ENCODE measurements at regions not wholly inside any gene's neighbourhood (a gene's known extent, or its start where the extent isn't known, plus 50 kb on each side); places are given as distances from the start of the nearest gene placed in this dataset.

- H3K4me3 ChIP-seq, result no peak overlapping the region
- H3K27me3 ChIP-seq, result no peaks in the 10 kb centered on the region
- H3K27ac ChIP-seq, result no peak overlapping the region
- intact Hi-C loops (cut with DNase I), result no loop called here
- no peaks in the 10 kb centered on the region for H3K4me1 ChIP-seq (replicated peaks in 1 of 2)
- H3K9me3 ChIP-seq (replicated peaks in 1 of 3), result no peaks in the 10 kb centered on the region
- no peak for TF ChIP-seq CTCF (IDR thresholded peaks at IDR 0.05)
- WGBS, 4 donors, result 70 to 82% (median 77%) methylated on average over 11 of the region's 11 CpGs
- no peaks in the 10 kb centered on the region for H3K36me3 ChIP-seq (replicated peaks in 1 of 2)
- no peak for DNase-seq
Observed at GRCh38 chr5:167992868-167993267, 298.6 kb upstream of the WWC1 start.

GRCh38 chr5:167993771-167994170 is 297.7 kb upstream of the WWC1 start:
- TF ChIP-seq CTCF (IDR thresholded peaks at IDR 0.05) (no peak), POLR2A (IDR thresholded peaks at IDR 0.05) (no peak)
- 61 to 83% (median 67%) methylated on average over 3 of the region's 3 CpGs; no CpG with 5 or more reads in 1 of the 4 donors for WGBS, 4 donors

GRCh38 chr5:167995844-167996425 is 295.5 kb upstream of the WWC1 start:
- Histone ChIP-seq H3K27ac (no peak overlapping the region), H3K27me3 (no peaks in the 10 kb centered on the region), H3K36me3 (replicated peaks in 1 of 2) (no peaks in the 10 kb centered on the region), H3K4me1 (replicated peaks in 1 of 2) (no peaks in the 10 kb centered on the region), H3K9me3 (replicated peaks in 1 of 3) (no peaks in the 10 kb centered on the region), H3K4me3 (no peak overlapping the region)
- 69 to 81% (median 76%) methylated on average over 9 to 11 of the region's 11 CpGs for WGBS, 4 donors
- no peak for TF ChIP-seq POLR2A (IDR thresholded peaks at IDR 0.05)
- no peak for TF ChIP-seq CTCF (IDR thresholded peaks at IDR 0.05)
- intact Hi-C loops (cut with DNase I), result no loop called here
- DNase-seq, result no peak

More at GRCh38 chr5:167993771-167994170, 297.7 kb upstream of the WWC1 start:
- Histone ChIP-seq H3K27me3 (no peaks in the 10 kb centered on the region), H3K4me1 (replicated peaks in 1 of 2) (no peaks in the 10 kb centered on the region), H3K9me3 (replicated peaks in 1 of 3) (no peaks in the 10 kb centered on the region), H3K36me3 (replicated peaks in 1 of 2) (no peaks in the 10 kb centered on the region), H3K27ac (no peak overlapping the region), H3K4me3 (no peak overlapping the region)
- no peak for DNase-seq
- intact Hi-C loops (cut with DNase I), result no loop called here

GRCh38 chr5:167998148-167998767 is 293.2 kb upstream of the WWC1 start:
- intact Hi-C loops (cut with DNase I), result no loop called here
- WGBS, 4 donors, result 69 to 76% (median 72%) methylated on average over 6 of the region's 6 CpGs
- Histone ChIP-seq H3K4me3 (no peak overlapping the region), H3K27me3 (no peaks in the 10 kb centered on the region), H3K36me3 (replicated peaks in 1 of 2) (no peaks in the 10 kb centered on the region), H3K27ac (no peak overlapping the region), H3K9me3 (replicated peaks in 1 of 3) (no peaks in the 10 kb centered on the region), H3K4me1 (replicated peaks in 1 of 2) (no peaks in the 10 kb centered on the region)
- DNase-seq, result no peak
- TF ChIP-seq POLR2A (IDR thresholded peaks at IDR 0.05), result no peak

- Histone ChIP-seq H3K27me3 (no peaks in the 10 kb centered on the region), H3K27ac (no peak overlapping the region), H3K9me3 (replicated peaks in 1 of 3) (no peaks in the 10 kb centered on the region), H3K4me1 (replicated peaks in 1 of 2) (no peaks in the 10 kb centered on the region), H3K36me3 (replicated peaks in 1 of 2) (no peaks in the 10 kb centered on the region), H3K4me3 (no peak overlapping the region)
- intact Hi-C loops (cut with DNase I), result no loop called here
- TF ChIP-seq POLR2A (IDR thresholded peaks at IDR 0.05), result no peak
- TF ChIP-seq CTCF (IDR thresholded peaks at IDR 0.05), result no peak
- WGBS, 4 donors, result 68 to 88% (median 72%) methylated on average over 2 of the region's 2 CpGs
- no peak for DNase-seq
Observed at GRCh38 chr5:167999182-167999581, 292.3 kb upstream of the WWC1 start.
